K562 (cell line): ENCODE measurements at regions not wholly inside any gene's neighbourhood (a gene's known extent, or its start where the extent isn't known, plus 50 kb on each side); places are given as distances from the start of the nearest gene placed in this dataset.

Experiments
- ATAC-seq: fragments of 200-7000 bp; cut with Tn5 transposase; 3 replicates; pipeline ENCODE4 v1.9.1; 2020; ENCODE audit warnings: moderate library complexity
- BruUV-seq: library from RNA; stranded (reverse); fragments of 400-500 nt; replicated peaks from 2 replicates; lab custom pipeline; 2021; lab: Mats Ljungman, UMichigan
- CTCF ChIA-PET: fragments of 300-600 bp; formaldehyde crosslinking; extraction: SDS; loops from one replicate; lab custom pipeline; 2021; ENCODE audit warnings: low intra/inter-chr PET ratio; lab: Yijun Ruan, JAX
- POLR2A ChIA-PET: fragments of 300-600, 350-650 bp; sonication (Branson Sonifier 250); formaldehyde crosslinking; extraction: SDS; loops from one replicate; lab custom pipeline; 2021; ENCODE audit warnings: antibody characterized with exemption, inconsistent platforms; lab: Yijun Ruan, JAX
- DNase-seq, 4 experiments: peaks; one replicate each; pipeline versions ENCODE4 v3.0.0 to v3.0.0-alpha.2; 2011 to 2018; ENCODE audit warnings: low spot score in 3 of 4, mixed read lengths in 3 of 4; ENCODE audit errors: extremely low read depth in 1 of 4
- FAIRE-seq: peaks from 2 replicates; lab custom pipeline; 2011; peaks lifted over from hg19 to GRCh38; lab: Jason Lieb, UNC
- H2AFZ ChIP-seq: 2 replicates; pipeline ENCODE4 v1.6.0; 2011; ENCODE audit warnings: low read depth, low read length, control low read depth, inconsistent platforms
- H3K27ac ChIP-seq: fragments of 200-600 bp; 3 replicates; pipeline ENCODE4 v1.8.0; 2011; ENCODE audit warnings: low read depth, mild to moderate bottlenecking, control low read depth, inconsistent platforms, low read length, moderate library complexity, mixed read lengths; ENCODE audit errors: extremely low read depth
- H3K27me3 ChIP-seq, 2 experiments: fragments of 300-600 bp in 1 of 2; 2 replicates in 1 of 2; 3 replicates in 1 of 2; pipeline versions ENCODE4 v1.6.0 to v1.8.0; 2011; ENCODE audit warnings: inconsistent platforms in 2 of 2, low read length in 2 of 2, mild to moderate bottlenecking in 1 of 2, mixed read lengths in 1 of 2, moderate library complexity in 1 of 2; ENCODE audit not compliant: control insufficient read depth in 2 of 2, insufficient read depth in 2 of 2
- H3K36me3 ChIP-seq: fragments of 300-600 bp; 3 replicates; pipeline ENCODE4 v1.8.0; 2011; ENCODE audit warnings: mild to moderate bottlenecking, low read length, inconsistent platforms; ENCODE audit not compliant: control insufficient read depth, insufficient read depth
- H3K4me1 ChIP-seq, 2 experiments: fragments of 200-600 bp in 1 of 2; replicated peaks in 1 of 2; 2 replicates in 1 of 2; 3 replicates in 1 of 2; pipeline versions ENCODE4 v1.5.1 to v1.8.0; 2011; ENCODE audit warnings: inconsistent platforms in 2 of 2, low read length in 2 of 2, mild to moderate bottlenecking in 1 of 2, mixed read lengths in 1 of 2, moderate library complexity in 1 of 2; ENCODE audit not compliant: control insufficient read depth in 2 of 2, insufficient read depth in 2 of 2
- H3K4me2 ChIP-seq: 2 replicates; pipeline ENCODE4 v1.6.1; 2011; ENCODE audit warnings: low read length, control low read depth, inconsistent platforms, mixed read lengths; ENCODE audit not compliant: insufficient read depth
- H3K4me3 ChIP-seq: fragments of 200-600 bp; sonication (generic), shearing (Covaris generic); 2 replicates; pipeline ENCODE4 v1.5.1; 2016; ENCODE audit warnings: control low read depth, inconsistent platforms
- H3K79me2 ChIP-seq: fragments of 200-600 bp; 3 replicates; pipeline ENCODE4 v1.8.0; 2011; ENCODE audit warnings: low read length, inconsistent platforms; ENCODE audit not compliant: control insufficient read depth, insufficient read depth
- H3K9ac ChIP-seq, 2 experiments: 2 replicates each; pipeline versions ENCODE4 v1.6.0 to v1.6.1; 2011; ENCODE audit warnings: low read depth in 2 of 2, low read length in 2 of 2, control low read depth in 1 of 2, inconsistent platforms in 1 of 2, mild to moderate bottlenecking in 1 of 2, mixed read lengths in 1 of 2; ENCODE audit not compliant: insufficient read depth in 1 of 2
- H3K9me1 ChIP-seq: one replicate; pipeline ENCODE4 v1.6.0; 2011; ENCODE audit warnings: inconsistent platforms, mild to moderate bottlenecking, low read length, moderate library complexity; ENCODE audit not compliant: control insufficient read depth, insufficient read depth
- H3K9me3 ChIP-seq: replicated peaks from 2 replicates; pipeline ENCODE4 v1.5.1; 2011; ENCODE audit warnings: low read depth, low read length, inconsistent platforms; ENCODE audit not compliant: control insufficient read depth, insufficient read depth
- H4K20me1 ChIP-seq: replicated peaks from 2 replicates; pipeline ENCODE4 v1.6.1; 2011; ENCODE audit warnings: low read length, inconsistent platforms, mixed read lengths; ENCODE audit not compliant: control insufficient read depth, insufficient read depth
- ARID3B ChIP-seq: fragments of 250-450 bp; sonication (Bioruptor Pico); IDR thresholded peaks from 2 replicates; pipeline ENCODE4 v1.4.0; 2020; ENCODE audit warnings: borderline replicate concordance
- CBFA2T2 ChIP-seq: fragments of 450-650 bp; conservative IDR thresholded peaks from 2 replicates; pipeline ENCODE4 v1.6.1; 2017; ENCODE audit warnings: mild to moderate bottlenecking
- CCNT2 ChIP-seq: IDR thresholded peaks from 2 replicates; pipeline ENCODE4 v1.6.1; 2011; ENCODE audit warnings: borderline replicate concordance, low read depth, mild to moderate bottlenecking, moderate library complexity, mixed read lengths, low read length; ENCODE audit not compliant: insufficient read length; ENCODE audit errors: extremely low read depth
- GTF3C2 ChIP-seq: IDR thresholded peaks from 3 replicates; pipeline ENCODE4 v1.6.1; 2011; ENCODE audit warnings: borderline replicate concordance, mild to moderate bottlenecking, moderate library complexity; ENCODE audit not compliant: insufficient read length; ENCODE audit errors: extremely low read depth
- HDGF ChIP-seq: fragments of 450-650 bp; IDR thresholded peaks from 2 replicates; pipeline ENCODE4 v1.6.1; 2016
- JUNB ChIP-seq: fragments of 450-650 bp; formaldehyde crosslinking; conservative IDR thresholded peaks from 2 replicates; pipeline ENCODE4 v1.4.0; 2020; ENCODE audit warnings: mild to moderate bottlenecking
- KLF13 ChIP-seq: fragments of 450-650 bp; IDR thresholded peaks from 2 replicates; pipeline ENCODE4 v1.6.1; 2016; ENCODE audit warnings: missing genetic modification characterization, low read depth, mild to moderate bottlenecking, missing compliant biosample characterization, moderate library complexity, borderline replicate concordance
- LCOR ChIP-seq: sonication (generic); formaldehyde crosslinking; IDR thresholded peaks from 2 replicates; pipeline ENCODE4 v1.8.0; 2022; ENCODE audit warnings: mild to moderate bottlenecking, missing genetic modification reagents
- SIN3A ChIP-seq, 2 experiments: fragments of 150-350 bp in 1 of 2; IDR thresholded peaks; 2 replicates each; pipeline ENCODE4 v1.6.1; 2011 to 2016; ENCODE audit warnings: borderline replicate concordance in 2 of 2, low read depth in 2 of 2, low read length in 2 of 2, mild to moderate bottlenecking in 2 of 2, moderate library complexity in 2 of 2; ENCODE audit not compliant: control insufficient read depth in 1 of 2
- SRSF1 ChIP-seq: fragments of 200-400 bp; formaldehyde crosslinking; IDR thresholded peaks from 2 replicates; pipeline ENCODE4 v1.6.1; 2017; ENCODE audit warnings: mild to moderate bottlenecking, low read depth, low read length, moderate library complexity
- YBX1 ChIP-seq: fragments of 450-650 bp; IDR thresholded peaks from 2 replicates; pipeline ENCODE4 v1.7.1; 2016; ENCODE audit warnings: mild to moderate bottlenecking
- ZBTB5 ChIP-seq: fragments of 450-650 bp; IDR thresholded peaks from 2 replicates; pipeline ENCODE4 v1.6.1; 2017; ENCODE audit warnings: antibody characterized with exemption
- ZC3H11A ChIP-seq: IDR thresholded peaks from 2 replicates; pipeline ENCODE4 v1.6.1; 2012; ENCODE audit warnings: low read depth, low read length, improper control_type of control experiment
- ZFPM2 ChIP-seq: fragments of 250-450 bp; sonication (Bioruptor Pico); IDR thresholded peaks from 2 replicates; pipeline ENCODE4 v1.5.1; 2022; ENCODE audit warnings: mild to moderate bottlenecking
- ZKSCAN1 ChIP-seq: fragments of 150-350 bp; IDR thresholded peaks from 2 replicates; pipeline ENCODE4 v1.6.1; 2016; ENCODE audit warnings: low read depth, low read length
- ZKSCAN3 ChIP-seq: fragments of 250-450 bp; sonication (Bioruptor Pico); IDR thresholded peaks from 2 replicates; pipeline ENCODE4 v1.4.0; 2020
- ZNF507 ChIP-seq: conservative IDR thresholded peaks from 2 replicates; pipeline ENCODE4 v1.6.1; 2017; ENCODE audit warnings: missing genetic modification characterization, missing compliant biosample characterization
- WGBS: fragments of 100-300 bp; shearing (Covaris generic); methylation state at CpG from one replicate; pipeline ENCODE4 v1.1.6; 2016; ENCODE audit warnings: low coverage, mixed read lengths; ENCODE audit not compliant: insufficient coverage; ENCODE audit errors: missing lambda C conversion rate; 5-methylcytosine and 5-hydroxymethylcytosine counted together
- in situ Hi-C: fragments of 300-500 bp; cut with MboI; formaldehyde crosslinking; loops from 4 replicates; pipeline ENCODE4 v1.15.0; 2018; ENCODE audit warnings: inconsistent platforms, mixed read lengths
- intact Hi-C: fragments of 100-400 bp; cut with micrococcal nuclease; formaldehyde crosslinking; loops from 2 replicates; pipeline ENCODE4 v1.14.2; 2022

GRCh38 chr1:93740157-93740556, 58.5 kb upstream of the BCAR3 start:
- CTCF ChIA-PET, result no interaction called here
- no peak for FAIRE-seq

More at GRCh38 chr1:93740157-93740556, 58.5 kb upstream of the BCAR3 start:
- Histone ChIP-seq H3K27ac (no peak overlapping the region), H3K9ac (no peak overlapping the region), H3K36me3 (no peaks in the 10 kb centered on the region), H2AFZ (no peak overlapping the region), H3K9me1 (no peaks in the 10 kb centered on the region), H3K4me1 (no peaks in the 10 kb centered on the region), H3K4me3 (no peak overlapping the region), H3K27me3 (peaks cover 30 to 53% of the 10 kb centered on the region in 2 experiments), H4K20me1 (no peaks in the 10 kb centered on the region), H3K4me2 (no peak overlapping the region), H3K79me2 (no peaks in the 10 kb centered on the region)
- intact Hi-C loops (no loop called here), in situ Hi-C loops (no loop called here)
- 15% methylated on average over 3 of the region's 3 CpGs for WGBS
- ATAC-seq (no peak), DNase-seq (no peak)
- BruUV-seq, result no TSS peak
- POLR2A ChIA-PET, result no interaction called here
- no peak for TF ChIP-seq ZC3H11A
- no peak for TF ChIP-seq SRSF1
- no peak for TF ChIP-seq SIN3A (IDR thresholded peaks at IDR 0.05; ENCODE audit: borderline replicate concordance in 2 of 2, control insufficient read depth in 1 of 2, low read depth in 2 of 2, low read length in 2 of 2)
- TF ChIP-seq ZFPM2 (CRISPR knock-in tag), result no peak
- TF ChIP-seq KLF13 (tag), result no peak
- TF ChIP-seq GTF3C2, result no peak
- TF ChIP-seq LCOR, result no peak
- TF ChIP-seq ARID3B (CRISPR knock-in tag), result no peak
- TF ChIP-seq HDGF, result no peak
- TF ChIP-seq CCNT2, result no peak
- TF ChIP-seq ZBTB5, result no peak
- TF ChIP-seq YBX1, result no peak
- TF ChIP-seq CBFA2T2, result no peak
- no peak for TF ChIP-seq ZKSCAN1
- no peak for TF ChIP-seq JUNB (CRISPR knock-in tag)
- TF ChIP-seq ZKSCAN3 (CRISPR knock-in tag), result no peak
- no peak for TF ChIP-seq ZNF507
- TF ChIP-seq, all 486 proteins: peak for 0
- no peaks in the 10 kb centered on the region for H3K9me3 ChIP-seq
